Non-pigmented ciliary epithelial cell (primary cell): ENCODE measurements at regions not wholly inside any gene's neighbourhood (a gene's known extent, or its start where the extent isn't known, plus 50 kb on each side); places are given as distances from the start of the nearest gene placed in this dataset.
"Not testable (repeated sequence)": the region's sequence is repeated elsewhere in the genome, so short reads cannot be mapped to it uniquely, and the experiment has no call there.

Experiments used
- DNase-seq: peaks from one replicate; pipeline ENCODE4 v3.0.0-alpha.2; 2010; ENCODE audit warnings: low read depth

- no peak for DNase-seq
Observed at GRCh38 chr9:95732802-95733688, 142.4 kb upstream of the ERCC6L2 start.

- DNase-seq: no peak
Observed at GRCh38 chr9:95731876-95732275, 143.6 kb upstream of the ERCC6L2 start.

GRCh38 chr9:95729669-95730368 lies 145.7 kb upstream of the ERCC6L2 start:
- DNase-seq: no peak

- DNase-seq: no peak
Observed at GRCh38 chr9:95729046-95729445, 146.4 kb upstream of the ERCC6L2 start.

- DNase-seq: no peak
Observed at GRCh38 chr9:95727947-95728520, 147.5 kb upstream of the ERCC6L2 start.

GRCh38 chr9:95726756-95727155 lies 148.7 kb upstream of the ERCC6L2 start:
- peak; percentile 8 for DNase-seq

- no peak for DNase-seq
Observed at GRCh38 chr9:95725045-95725444, 150.4 kb upstream of the ERCC6L2 start.

- DNase-seq: no peak
Observed at GRCh38 chr9:95724253-95724991, 151.1 kb upstream of the ERCC6L2 start.

- DNase-seq: no peak
Observed at GRCh38 chr9:95722141-95722540, 153.3 kb upstream of the ERCC6L2 start.

- DNase-seq: no peak
Observed at GRCh38 chr9:95721061-95721531, 154.4 kb upstream of the ERCC6L2 start.

GRCh38 chr9:95720496-95720895 lies 155.0 kb upstream of the ERCC6L2 start:
- DNase-seq: no peak

GRCh38 chr9:95719354-95719753 lies 156.1 kb upstream of the ERCC6L2 start:
- DNase-seq: no peak

GRCh38 chr9:95718263-95718662 lies 157.2 kb upstream of the ERCC6L2 start:
- no peak for DNase-seq

GRCh38 chr9:95715868-95716435 lies 159.5 kb upstream of the ERCC6L2 start:
- no peak for DNase-seq

- no peak for DNase-seq
Observed at GRCh38 chr9:95710446-95710845, 165.0 kb upstream of the ERCC6L2 start.

- no peak for DNase-seq
Observed at GRCh38 chr9:95696701-95697100, 178.8 kb upstream of the ERCC6L2 start.

- no peak for DNase-seq
Observed at GRCh38 chr9:95691435-95691834, 174.7 kb upstream of the PTCH1 start.

- DNase-seq: no peak
Observed at GRCh38 chr9:95689669-95690068, 172.9 kb upstream of the PTCH1 start.

- DNase-seq: no peak
Observed at GRCh38 chr9:95684516-95684915, 167.7 kb upstream of the PTCH1 start.

GRCh38 chr9:95680306-95680705 lies 163.5 kb upstream of the PTCH1 start:
- DNase-seq: not testable (repeated sequence)

GRCh38 chr9:95679874-95680273 lies 163.1 kb upstream of the PTCH1 start:
- no peak for DNase-seq

GRCh38 chr9:95678759-95679158 lies 162.0 kb upstream of the PTCH1 start:
- no peak for DNase-seq
